Kidney epithelial cell (primary cell): ENCODE measurements at regions not wholly inside any gene's neighbourhood (a gene's known extent, or its start where the extent isn't known, plus 50 kb on each side); places are given as distances from the start of the nearest gene placed in this dataset.

Experiments used
- DNase-seq: peaks from one replicate; pipeline ENCODE4 v3.0.0-alpha.2; 2010; ENCODE audit warnings: low read depth
- H3K27me3 ChIP-seq: 2 replicates; pipeline ENCODE4 v1.6.0; 2011; ENCODE audit warnings: low read length; ENCODE audit not compliant: control insufficient read depth, insufficient read depth
- H3K36me3 ChIP-seq: 2 replicates; pipeline ENCODE4 v1.5.1; 2011; ENCODE audit warnings: low read length; ENCODE audit not compliant: control insufficient read depth, insufficient read depth
- H3K4me3 ChIP-seq: 2 replicates; pipeline ENCODE4 v1.5.1; 2011; ENCODE audit warnings: low read depth, mild to moderate bottlenecking, control low read depth, low read length
- TF ChIP-seq, protein P1 (sequence below): IDR thresholded peaks from 2 replicates; pipeline ENCODE4 v1.5.1; 2011; ENCODE audit warnings: mild to moderate bottlenecking, moderate library complexity, low read length, control low read depth, inconsistent platforms; ENCODE audit not compliant: insufficient read depth, poor library complexity, severe bottlenecking

DNA sequence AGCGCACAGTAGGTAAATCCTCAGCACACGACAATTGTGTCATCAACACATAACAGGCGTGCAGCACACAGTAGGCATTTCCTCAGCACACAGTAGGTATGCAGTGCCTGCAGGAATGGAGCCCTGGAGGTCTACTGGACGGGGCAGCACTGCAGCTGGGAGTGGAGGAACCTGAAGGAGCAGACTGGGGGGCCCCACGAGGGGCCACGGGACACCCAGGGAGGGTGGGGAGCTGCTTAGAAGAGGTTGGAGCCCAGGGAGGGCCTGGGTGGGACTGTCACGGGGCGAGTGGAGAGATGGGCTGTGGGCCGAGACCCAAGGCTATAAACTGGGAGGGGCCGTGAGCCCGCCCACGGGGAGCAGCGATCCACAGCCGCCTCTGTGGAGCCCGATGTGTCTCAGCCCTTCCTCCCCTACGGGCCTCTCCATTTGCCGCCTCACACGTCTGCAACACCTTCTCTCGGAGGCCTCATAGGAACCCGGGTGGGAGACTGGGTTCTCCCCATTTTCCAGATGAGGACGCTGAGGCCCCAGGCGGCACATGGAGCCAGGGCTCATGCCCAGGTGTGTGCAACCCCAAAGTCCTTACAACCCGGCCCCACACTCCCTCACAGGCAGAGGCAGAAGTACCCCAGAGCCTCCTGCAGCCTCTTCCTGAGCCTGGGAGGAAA, 101.5 kb downstream of the MICALL2 start:
- H3K27me3 ChIP-seq: peaks cover 43% of the 10 kb centered on the region
- TF ChIP-seq, protein P1, sequence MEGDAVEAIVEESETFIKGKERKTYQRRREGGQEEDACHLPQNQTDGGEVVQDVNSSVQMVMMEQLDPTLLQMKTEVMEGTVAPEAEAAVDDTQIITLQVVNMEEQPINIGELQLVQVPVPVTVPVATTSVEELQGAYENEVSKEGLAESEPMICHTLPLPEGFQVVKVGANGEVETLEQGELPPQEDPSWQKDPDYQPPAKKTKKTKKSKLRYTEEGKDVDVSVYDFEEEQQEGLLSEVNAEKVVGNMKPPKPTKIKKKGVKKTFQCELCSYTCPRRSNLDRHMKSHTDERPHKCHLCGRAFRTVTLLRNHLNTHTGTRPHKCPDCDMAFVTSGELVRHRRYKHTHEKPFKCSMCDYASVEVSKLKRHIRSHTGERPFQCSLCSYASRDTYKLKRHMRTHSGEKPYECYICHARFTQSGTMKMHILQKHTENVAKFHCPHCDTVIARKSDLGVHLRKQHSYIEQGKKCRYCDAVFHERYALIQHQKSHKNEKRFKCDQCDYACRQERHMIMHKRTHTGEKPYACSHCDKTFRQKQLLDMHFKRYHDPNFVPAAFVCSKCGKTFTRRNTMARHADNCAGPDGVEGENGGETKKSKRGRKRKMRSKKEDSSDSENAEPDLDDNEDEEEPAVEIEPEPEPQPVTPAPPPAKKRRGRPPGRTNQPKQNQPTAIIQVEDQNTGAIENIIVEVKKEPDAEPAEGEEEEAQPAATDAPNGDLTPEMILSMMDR: no peak
- DNase-seq: no peak
- no peak overlapping the region for H3K4me3 ChIP-seq
- no peaks in the 10 kb centered on the region for H3K36me3 ChIP-seq

DNA sequence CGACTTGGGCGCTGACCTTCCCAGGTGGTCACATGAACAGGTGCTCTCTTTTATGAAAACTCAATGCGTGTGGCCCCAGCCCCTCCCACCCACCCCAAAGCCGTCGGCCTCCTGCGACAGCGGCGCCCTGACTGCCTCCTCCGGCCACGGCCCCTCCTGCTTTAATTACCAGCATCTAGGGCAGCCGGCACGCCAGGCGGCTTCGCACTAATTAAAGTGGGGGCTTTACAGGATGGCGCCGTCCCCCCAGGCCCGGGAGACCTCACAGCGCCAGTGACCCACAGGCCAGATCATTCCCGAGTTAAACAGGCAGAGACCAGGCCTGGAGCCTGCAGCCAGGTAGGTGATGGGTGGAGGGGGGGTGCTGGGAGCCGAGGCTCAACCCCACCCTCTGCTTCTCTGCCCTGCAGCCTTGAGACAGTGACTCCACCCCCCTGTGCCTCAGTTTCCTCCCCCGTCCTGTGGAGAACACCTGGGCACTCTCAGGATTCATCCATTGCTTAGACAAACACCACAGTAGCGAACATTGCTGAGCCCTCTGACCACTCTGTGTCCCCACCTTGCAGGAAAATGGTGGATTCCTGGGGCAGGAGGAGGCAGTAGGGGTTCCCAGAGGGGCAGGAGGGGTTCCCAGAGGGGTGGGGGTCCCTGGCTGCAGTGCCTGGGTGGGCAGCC, 100.8 kb downstream of the MICALL2 start:
- Histone ChIP-seq H3K27me3 (peaks cover 40% of the 10 kb centered on the region), H3K4me3 (no peak overlapping the region), H3K36me3 (no peaks in the 10 kb centered on the region)
- TF ChIP-seq, protein P1: no peak
- DNase-seq: no peak

DNA sequence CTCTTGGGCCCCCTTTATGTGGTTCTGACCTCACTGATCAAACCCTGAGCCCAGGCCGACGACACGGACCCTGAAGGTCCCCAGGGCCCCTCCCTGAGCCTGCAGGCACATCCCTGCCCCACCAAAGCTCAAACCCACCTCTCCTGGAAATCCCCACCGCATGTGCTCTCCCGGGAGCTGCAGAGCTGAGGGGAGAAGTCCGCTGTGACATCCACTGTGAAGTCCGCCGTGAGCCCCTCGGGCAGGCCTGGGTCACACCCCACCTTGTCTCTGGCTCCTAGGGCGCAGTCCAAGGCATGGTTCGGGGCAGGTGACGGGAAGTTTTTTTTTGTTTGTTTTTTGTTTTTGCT, 100.2 kb downstream of the MICALL2 start:
- Histone ChIP-seq H3K27me3 (peaks cover 37% of the 10 kb centered on the region), H3K4me3 (no peak overlapping the region), H3K36me3 (no peaks in the 10 kb centered on the region)
- TF ChIP-seq, protein P1: no peak
- no peak for DNase-seq

DNA sequence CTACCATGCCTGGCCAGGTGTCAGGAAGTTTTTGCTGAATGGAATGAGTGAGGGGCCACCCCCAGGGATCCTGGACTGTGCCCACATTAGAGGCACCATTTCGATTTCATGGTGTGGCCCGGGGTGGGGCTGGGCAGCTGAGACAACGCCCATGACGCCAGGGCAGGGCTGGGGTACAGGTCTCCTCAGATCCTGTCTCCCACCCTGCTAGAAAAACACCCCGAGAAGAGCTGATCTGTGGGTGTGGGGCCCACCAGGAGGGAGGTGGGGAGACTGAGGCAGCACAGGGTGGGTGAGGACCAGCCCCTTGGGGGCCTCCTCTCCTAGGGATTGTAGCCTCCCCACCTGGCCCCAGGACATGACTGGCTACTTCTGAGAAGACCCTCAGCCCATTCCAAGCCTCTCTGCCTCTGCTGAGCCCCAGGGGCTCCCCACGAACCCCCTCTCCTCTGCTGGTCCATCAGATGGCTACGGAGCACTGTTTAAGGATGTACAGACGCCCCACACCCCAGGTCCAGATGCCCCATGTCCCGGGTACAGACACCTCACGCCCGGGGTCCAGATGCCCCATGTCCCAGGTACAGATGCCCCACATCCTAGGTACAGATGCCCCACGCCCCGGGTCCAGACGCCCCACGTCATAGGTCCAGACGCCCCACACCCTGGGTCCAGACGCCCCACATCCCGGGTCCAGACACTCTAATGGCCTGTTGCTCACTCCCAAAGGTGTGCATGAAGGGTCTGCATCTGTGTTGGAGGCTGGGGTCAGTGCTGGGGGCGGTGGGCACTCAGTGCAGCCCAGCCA, 99.4 kb downstream of the MICALL2 start:
- H3K4me3 ChIP-seq: no peak overlapping the region
- TF ChIP-seq, protein P1: no peak
- H3K36me3 ChIP-seq: no peaks in the 10 kb centered on the region
- peaks cover 32% of the 10 kb centered on the region for H3K27me3 ChIP-seq
- DNase-seq: no peak

DNA sequence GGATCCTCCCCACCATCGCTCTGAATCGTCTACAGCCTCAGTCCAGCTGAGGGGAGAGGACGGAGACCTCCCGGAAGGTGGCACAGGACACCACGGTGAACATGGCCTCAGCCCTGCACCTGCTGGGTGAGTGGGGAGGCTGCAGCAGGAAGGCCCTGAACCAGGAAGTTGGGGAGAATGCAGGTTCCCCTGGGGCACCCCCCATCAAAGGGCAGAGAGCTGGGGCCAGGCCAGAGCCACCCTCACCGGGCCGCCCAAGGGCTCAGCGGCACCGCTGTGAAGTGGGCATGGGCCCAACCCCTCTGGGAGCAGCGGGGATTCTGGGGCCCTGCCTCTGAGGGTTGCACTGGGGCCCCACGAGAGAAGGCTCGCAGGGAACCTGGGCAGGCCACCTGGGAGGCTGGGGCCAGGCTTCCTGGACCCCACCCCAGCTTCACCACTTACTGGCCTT, 98.7 kb downstream of the MICALL2 start:
- Histone ChIP-seq H3K36me3 (no peaks in the 10 kb centered on the region), H3K4me3 (no peak overlapping the region), H3K27me3 (peaks cover 25% of the 10 kb centered on the region)
- DNase-seq: no peak
- TF ChIP-seq, protein P1: no peak
